ENCODE measurements at regions not wholly inside any gene's neighbourhood (a gene's known extent, or its start where the extent isn't known, plus 50 kb on each side); places are given as distances from the start of the nearest gene placed in this dataset.

- TF ChIP-seq EZH2phosphoT487 (IDR thresholded peaks at IDR 0.05; ENCODE audit: low read length) (no peak), CTCF (IDR thresholded peaks at IDR 0.05; ENCODE audit: low read length) (no peak), EZH2 (optimal IDR thresholded peaks at IDR 0.05; ENCODE audit: low read depth, low read length) (no peak)
Observed at GRCh38 chr16:87002717-87003413, 314.3 kb downstream of the C16orf95 start.
